Astrocyte (in vitro differentiated cells and primary cell): ENCODE measurements at regions not wholly inside any gene's neighbourhood (a gene's known extent, or its start where the extent isn't known, plus 50 kb on each side); places are given as distances from the start of the nearest gene placed in this dataset.

Source experiments
- DNase-seq: peaks from one replicate; pipeline ENCODE4 v3.0.0-alpha.2; 2010; ENCODE audit warnings: low read depth
- FAIRE-seq: peaks from 2 replicates; lab custom pipeline; 2011; peaks lifted over from hg19 to GRCh38; lab: Jason Lieb, UNC
- H2AFZ ChIP-seq: 2 replicates; pipeline ENCODE4 v1.6.0; 2012; ENCODE audit warnings: low read depth, low read length, inconsistent platforms
- H3K27ac ChIP-seq: 2 replicates; pipeline ENCODE4 v1.5.1; 2011; ENCODE audit warnings: low read depth, low read length, inconsistent platforms
- H3K27me3 ChIP-seq: 2 replicates; pipeline ENCODE4 v1.6.0; 2011; ENCODE audit warnings: low read length, inconsistent platforms; ENCODE audit not compliant: insufficient read depth
- H3K36me3 ChIP-seq: 2 replicates; pipeline ENCODE4 v1.5.1; 2011; ENCODE audit warnings: low read length, inconsistent platforms; ENCODE audit not compliant: insufficient read depth
- H3K4me1 ChIP-seq: 2 replicates; pipeline ENCODE4 v1.5.1; 2011; ENCODE audit warnings: low read length, inconsistent platforms; ENCODE audit not compliant: insufficient read depth
- H3K4me2 ChIP-seq: 2 replicates; pipeline ENCODE4 v1.6.0; 2012; ENCODE audit warnings: low read length, inconsistent platforms
- H3K4me3 ChIP-seq: 2 replicates; pipeline ENCODE4 v1.5.1; 2011; ENCODE audit warnings: low read depth, mild to moderate bottlenecking, low read length, inconsistent platforms; ENCODE audit not compliant: insufficient read depth
- H3K79me2 ChIP-seq: 2 replicates; pipeline ENCODE4 v1.6.0; 2012; ENCODE audit warnings: mild to moderate bottlenecking, low read length, inconsistent platforms; ENCODE audit not compliant: insufficient read depth
- H3K9ac ChIP-seq: 2 replicates; pipeline ENCODE4 v1.6.0; 2012; ENCODE audit warnings: mild to moderate bottlenecking, low read length, inconsistent platforms
- H3K9me3 ChIP-seq: 2 replicates; pipeline ENCODE4 v1.5.1; 2012; ENCODE audit warnings: low read depth, mild to moderate bottlenecking, low read length, inconsistent platforms; ENCODE audit not compliant: insufficient read depth
- H4K20me1 ChIP-seq: 2 replicates; pipeline ENCODE4 v1.6.0; 2012; ENCODE audit warnings: low read length, inconsistent platforms; ENCODE audit not compliant: insufficient read depth
- H3K27ac Mint-ChIP-seq: one replicate; pipeline ENCODE4 v1.8.0; 2021; ENCODE audit warnings: mild to moderate bottlenecking, mixed read lengths; ENCODE audit not compliant: unreplicated experiment
- H3K27me3 Mint-ChIP-seq: one replicate; pipeline ENCODE4 v1.8.0; 2021; ENCODE audit warnings: low read depth, mixed read lengths; ENCODE audit not compliant: unreplicated experiment
- H3K36me3 Mint-ChIP-seq: one replicate; pipeline ENCODE4 v1.8.0; 2021; ENCODE audit warnings: low read depth, mixed read lengths; ENCODE audit not compliant: unreplicated experiment
- H3K4me1 Mint-ChIP-seq: one replicate; pipeline ENCODE4 v1.8.0; 2021; ENCODE audit warnings: low read depth, mixed read lengths; ENCODE audit not compliant: unreplicated experiment
- H3K4me3 Mint-ChIP-seq: one replicate; pipeline ENCODE4 v1.8.0; 2021; ENCODE audit warnings: mild to moderate bottlenecking, moderate library complexity, mixed read lengths; ENCODE audit not compliant: unreplicated experiment
- H3K9me3 Mint-ChIP-seq: one replicate; pipeline ENCODE4 v1.8.0; 2021; ENCODE audit warnings: mild to moderate bottlenecking, mixed read lengths; ENCODE audit not compliant: unreplicated experiment
- CTCF ChIP-seq: IDR thresholded peaks from 2 replicates; pipeline ENCODE4 v1.5.1; 2011; ENCODE audit warnings: low read depth, mild to moderate bottlenecking, inconsistent platforms, low read length, moderate library complexity; ENCODE audit not compliant: insufficient read depth
- EZH2 ChIP-seq: IDR thresholded peaks from 2 replicates; pipeline ENCODE4 v1.6.1; 2012; ENCODE audit warnings: mild to moderate bottlenecking, low read length, inconsistent platforms; ENCODE audit not compliant: insufficient read depth

- no peak overlapping the region for H3K27ac Mint-ChIP-seq
- DNase-seq, result no peak
- no peaks in the 10 kb centered on the region for H3K36me3 Mint-ChIP-seq
- H3K4me3 Mint-ChIP-seq, result no peak overlapping the region
- Histone ChIP-seq H3K4me2 (no peak overlapping the region), H3K9ac (no peak overlapping the region), H2AFZ (no peak overlapping the region), H3K4me1 (no peaks in the 10 kb centered on the region), H3K27ac (no peak overlapping the region), H3K79me2 (no peaks in the 10 kb centered on the region), H3K9me3 (no peaks in the 10 kb centered on the region), H3K36me3 (no peaks in the 10 kb centered on the region), H3K4me3 (no peak overlapping the region), H3K27me3 (no peaks in the 10 kb centered on the region), H4K20me1 (no peaks in the 10 kb centered on the region)
- peaks cover 4% of the 10 kb centered on the region for H3K4me1 Mint-ChIP-seq
- H3K27me3 Mint-ChIP-seq, result no peaks in the 10 kb centered on the region
- no peaks in the 10 kb centered on the region for H3K9me3 Mint-ChIP-seq
- TF ChIP-seq CTCF, result no peak
- TF ChIP-seq EZH2, result no peak
- FAIRE-seq, result no peak
These were observed 1660.4 kb upstream of the MIR17HG start for GRCh38 chr13:89687066-89687465.

GRCh38 chr13:89688918-89689317 lies 1658.6 kb upstream of the MIR17HG start:
- no peak for TF ChIP-seq CTCF
- TF ChIP-seq EZH2, result no peak
- H3K4me1 Mint-ChIP-seq, result peaks cover 4% of the 10 kb centered on the region
- no peak overlapping the region for H2AFZ ChIP-seq

GRCh38 chr13:89694451-89694850 lies 1653.0 kb upstream of the MIR17HG start:
- Histone ChIP-seq H3K27me3 (no peaks in the 10 kb centered on the region), H3K4me2 (no peak overlapping the region), H4K20me1 (no peaks in the 10 kb centered on the region), H3K4me3 (no peak overlapping the region), H3K9ac (no peak overlapping the region), H3K9me3 (no peaks in the 10 kb centered on the region), H3K36me3 (no peaks in the 10 kb centered on the region), H3K27ac (no peak overlapping the region), H3K4me1 (no peaks in the 10 kb centered on the region), H3K79me2 (no peaks in the 10 kb centered on the region), H2AFZ (no peak overlapping the region)
- H3K27me3 Mint-ChIP-seq, result no peaks in the 10 kb centered on the region
- no peak for TF ChIP-seq EZH2
- TF ChIP-seq CTCF, result no peak
- no peak overlapping the region for H3K27ac Mint-ChIP-seq
- H3K9me3 Mint-ChIP-seq, result no peaks in the 10 kb centered on the region
- H3K36me3 Mint-ChIP-seq, result no peaks in the 10 kb centered on the region
- H3K4me3 Mint-ChIP-seq, result no peak overlapping the region
- DNase-seq (no peak), FAIRE-seq (no peak)
- H3K4me1 Mint-ChIP-seq, result no peaks in the 10 kb centered on the region

More at GRCh38 chr13:89688918-89689317, 1658.6 kb upstream of the MIR17HG start:
- Histone ChIP-seq H3K4me3 (no peak overlapping the region), H4K20me1 (no peaks in the 10 kb centered on the region), H3K4me2 (no peak overlapping the region), H3K27me3 (no peaks in the 10 kb centered on the region), H3K9me3 (no peaks in the 10 kb centered on the region), H3K36me3 (no peaks in the 10 kb centered on the region), H3K4me1 (no peaks in the 10 kb centered on the region), H3K79me2 (no peaks in the 10 kb centered on the region), H3K27ac (no peak overlapping the region), H3K9ac (no peak overlapping the region)
- H3K27me3 Mint-ChIP-seq, result no peaks in the 10 kb centered on the region
- no peak overlapping the region for H3K27ac Mint-ChIP-seq
- DNase-seq (peak; percentile 4), FAIRE-seq (no peak)
- H3K36me3 Mint-ChIP-seq, result no peaks in the 10 kb centered on the region
- no peaks in the 10 kb centered on the region for H3K9me3 Mint-ChIP-seq
- H3K4me3 Mint-ChIP-seq, result no peak overlapping the region
